Type B pancreatic cell (in vitro differentiated cells): ENCODE measurements at regions not wholly inside any gene's neighbourhood (a gene's known extent, or its start where the extent isn't known, plus 50 kb on each side); places are given as distances from the start of the nearest gene placed in this dataset.

Experiments
- DNase-seq: peaks from one replicate; pipeline ENCODE4 v3.0.0; 2021; ENCODE audit warnings: mixed read lengths; ENCODE audit not compliant: unreplicated experiment; ENCODE audit errors: extremely low spot score
- H3K27ac Mint-ChIP-seq: 2 replicates; pipeline ENCODE4 v1.8.0; 2021; ENCODE audit warnings: mild to moderate bottlenecking, mixed read lengths
- H3K27me3 Mint-ChIP-seq: 2 replicates; pipeline ENCODE4 v1.8.0; 2021; ENCODE audit warnings: mixed read lengths
- H3K36me3 Mint-ChIP-seq: 2 replicates; pipeline ENCODE4 v1.8.0; 2021; ENCODE audit warnings: mixed read lengths
- H3K4me1 Mint-ChIP-seq: one replicate; pipeline ENCODE4 v1.8.0; 2021; ENCODE audit warnings: mixed read lengths; ENCODE audit not compliant: unreplicated experiment
- H3K4me3 Mint-ChIP-seq: 2 replicates; pipeline ENCODE4 v1.8.0; 2021; ENCODE audit warnings: mild to moderate bottlenecking, mixed read lengths
- H3K9me3 Mint-ChIP-seq: 2 replicates; pipeline ENCODE4 v1.8.0; 2021; ENCODE audit warnings: mixed read lengths
- TF ChIP-seq, protein P1 (sequence below): fragments of 200-600 bp; sonication (generic); conservative IDR thresholded peaks from 2 replicates; pipeline ENCODE4 v1.5.0; 2021; ENCODE audit warnings: antibody characterized with exemption, mild to moderate bottlenecking

DNA sequence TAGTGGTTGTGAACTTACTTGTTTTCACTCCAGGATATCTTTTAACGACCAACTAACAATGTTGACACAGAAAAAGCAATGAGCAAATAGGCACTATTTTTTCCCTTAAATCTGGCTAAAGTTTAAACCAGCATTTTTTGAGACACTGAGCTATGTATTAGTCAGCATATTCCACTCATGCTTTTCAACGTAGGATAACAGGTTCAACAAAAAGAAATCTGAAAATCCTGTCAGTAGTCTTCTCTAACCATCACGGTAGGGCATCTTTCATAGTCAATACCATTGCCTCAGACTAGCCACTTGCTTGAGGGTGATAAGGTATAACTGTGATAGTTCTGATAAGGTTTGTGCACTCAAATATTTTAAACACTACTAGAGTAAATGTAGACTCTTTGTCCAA is 1177.3 kb upstream of the NUDT12 start:
- H3K9me3 Mint-ChIP-seq = peaks cover 8% of the 10 kb centered on the region
- no peak overlapping the region for H3K4me3 Mint-ChIP-seq
- no peaks in the 10 kb centered on the region for H3K36me3 Mint-ChIP-seq
- TF ChIP-seq, protein P1, sequence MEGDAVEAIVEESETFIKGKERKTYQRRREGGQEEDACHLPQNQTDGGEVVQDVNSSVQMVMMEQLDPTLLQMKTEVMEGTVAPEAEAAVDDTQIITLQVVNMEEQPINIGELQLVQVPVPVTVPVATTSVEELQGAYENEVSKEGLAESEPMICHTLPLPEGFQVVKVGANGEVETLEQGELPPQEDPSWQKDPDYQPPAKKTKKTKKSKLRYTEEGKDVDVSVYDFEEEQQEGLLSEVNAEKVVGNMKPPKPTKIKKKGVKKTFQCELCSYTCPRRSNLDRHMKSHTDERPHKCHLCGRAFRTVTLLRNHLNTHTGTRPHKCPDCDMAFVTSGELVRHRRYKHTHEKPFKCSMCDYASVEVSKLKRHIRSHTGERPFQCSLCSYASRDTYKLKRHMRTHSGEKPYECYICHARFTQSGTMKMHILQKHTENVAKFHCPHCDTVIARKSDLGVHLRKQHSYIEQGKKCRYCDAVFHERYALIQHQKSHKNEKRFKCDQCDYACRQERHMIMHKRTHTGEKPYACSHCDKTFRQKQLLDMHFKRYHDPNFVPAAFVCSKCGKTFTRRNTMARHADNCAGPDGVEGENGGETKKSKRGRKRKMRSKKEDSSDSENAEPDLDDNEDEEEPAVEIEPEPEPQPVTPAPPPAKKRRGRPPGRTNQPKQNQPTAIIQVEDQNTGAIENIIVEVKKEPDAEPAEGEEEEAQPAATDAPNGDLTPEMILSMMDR = no peak
- H3K27me3 Mint-ChIP-seq = no peaks in the 10 kb centered on the region
- DNase-seq = no peak
- no peak overlapping the region for H3K27ac Mint-ChIP-seq
- H3K4me1 Mint-ChIP-seq = no peaks in the 10 kb centered on the region

DNA sequence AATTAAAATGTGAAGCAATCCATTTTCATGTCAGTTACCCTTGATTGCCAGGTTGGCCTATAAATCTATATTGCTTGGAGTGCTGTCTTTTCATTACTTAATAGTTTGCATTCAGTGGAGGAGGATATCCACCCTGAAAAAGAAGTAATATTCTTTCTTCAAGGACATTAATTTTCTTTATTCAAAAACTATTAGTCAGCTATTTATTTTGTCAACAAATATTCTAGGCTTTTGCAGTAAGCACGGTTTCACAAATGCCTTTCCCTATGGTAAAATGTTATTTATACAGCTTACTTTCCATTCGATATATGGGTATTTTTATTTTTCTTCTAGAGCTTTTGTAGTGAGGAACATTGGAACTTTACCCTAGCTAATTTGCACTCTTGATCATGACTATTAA is 1176.9 kb upstream of the NUDT12 start:
- Mint-ChIP-seq H3K4me1 (no peaks in the 10 kb centered on the region), H3K9me3 (peaks cover 8% of the 10 kb centered on the region), H3K27ac (no peak overlapping the region), H3K4me3 (no peak overlapping the region), H3K36me3 (no peaks in the 10 kb centered on the region), H3K27me3 (no peaks in the 10 kb centered on the region)
- TF ChIP-seq, protein P1 = no peak
- no peak for DNase-seq

DNA sequence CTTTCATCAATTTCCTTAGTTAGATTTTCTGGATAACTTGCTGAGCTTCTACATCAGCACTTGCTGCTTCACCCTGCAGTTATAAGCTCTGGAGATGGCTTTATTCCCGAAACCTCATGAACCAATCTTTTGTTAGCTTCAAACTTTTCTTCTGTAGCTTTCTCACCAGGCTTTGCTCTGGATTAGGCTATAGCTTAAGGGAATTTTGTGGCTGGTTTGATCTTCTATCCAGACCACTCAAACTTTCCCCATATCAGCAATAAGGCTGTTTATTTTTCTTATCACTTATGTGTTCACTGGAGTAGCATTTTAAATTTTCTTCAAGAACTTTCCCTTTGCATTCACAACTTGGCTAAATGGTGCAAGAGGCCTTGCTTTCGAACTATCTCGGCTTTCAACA is 1173.5 kb upstream of the NUDT12 start:
- Mint-ChIP-seq H3K4me1 (peaks cover 8% of the 10 kb centered on the region), H3K27ac (no peak overlapping the region), H3K4me3 (no peak overlapping the region), H3K27me3 (no peaks in the 10 kb centered on the region), H3K9me3 (no peaks in the 10 kb centered on the region), H3K36me3 (no peaks in the 10 kb centered on the region)
- DNase-seq = no peak
- TF ChIP-seq, protein P1 = no peak

DNA sequence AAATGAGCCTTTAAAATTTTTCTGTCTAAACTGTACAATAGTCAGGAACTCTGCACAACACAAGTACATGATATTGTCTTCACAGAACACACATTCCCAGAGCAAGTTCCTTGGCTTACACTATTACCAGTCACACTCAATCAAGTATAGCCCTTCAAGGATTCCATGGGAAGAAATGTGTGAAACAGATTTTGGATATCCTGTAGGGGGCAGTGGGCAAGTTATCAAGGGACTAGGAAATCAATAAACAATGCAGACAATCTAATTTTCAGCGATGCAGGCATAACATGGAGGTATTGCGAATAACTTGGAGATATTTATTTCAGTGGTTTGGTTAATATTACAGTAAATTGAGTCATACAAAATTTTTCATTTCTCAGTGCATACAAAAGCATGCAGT is 1171.5 kb upstream of the NUDT12 start:
- H3K27ac Mint-ChIP-seq = no peak overlapping the region
- DNase-seq = no peak
- no peaks in the 10 kb centered on the region for H3K27me3 Mint-ChIP-seq
- H3K9me3 Mint-ChIP-seq = no peaks in the 10 kb centered on the region
- no peak overlapping the region for H3K4me3 Mint-ChIP-seq
- peaks cover 8% of the 10 kb centered on the region for H3K4me1 Mint-ChIP-seq
- H3K36me3 Mint-ChIP-seq = no peaks in the 10 kb centered on the region
- TF ChIP-seq, protein P1 = no peak

DNA sequence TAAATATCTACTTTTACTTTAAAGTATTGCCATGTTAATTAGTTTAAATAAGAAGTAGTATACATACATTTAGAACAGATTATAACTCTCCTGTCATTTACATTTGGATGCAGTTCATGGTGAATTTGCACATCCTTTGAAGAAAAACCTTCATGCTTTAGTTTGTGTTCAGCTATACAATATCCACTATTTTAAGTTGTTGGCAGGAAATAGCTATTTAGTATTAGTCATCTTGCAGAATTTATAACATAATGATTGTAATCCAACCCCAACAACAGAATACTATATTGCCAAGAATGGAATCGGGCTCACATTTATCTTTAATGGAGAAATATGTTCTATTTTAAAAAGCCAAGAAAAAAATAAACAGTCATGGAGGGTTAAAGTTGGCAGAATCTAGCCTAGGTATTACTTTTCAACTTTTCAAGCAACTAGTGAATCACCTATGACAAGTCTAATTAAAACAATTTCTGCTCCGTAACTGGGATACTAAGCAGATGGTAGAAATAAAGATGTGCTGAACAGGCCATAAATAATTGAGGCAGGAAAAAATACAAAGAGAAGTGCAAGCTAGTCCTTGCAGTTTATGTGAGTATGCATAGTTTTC is 1170.6 kb upstream of the NUDT12 start:
- H3K4me1 Mint-ChIP-seq = peaks cover 8% of the 10 kb centered on the region
- H3K27ac Mint-ChIP-seq = no peak overlapping the region
- H3K36me3 Mint-ChIP-seq = no peaks in the 10 kb centered on the region
- TF ChIP-seq, protein P1 = no peak
- H3K9me3 Mint-ChIP-seq = no peaks in the 10 kb centered on the region
- no peak overlapping the region for H3K4me3 Mint-ChIP-seq
- H3K27me3 Mint-ChIP-seq = no peaks in the 10 kb centered on the region
- no peak for DNase-seq

DNA sequence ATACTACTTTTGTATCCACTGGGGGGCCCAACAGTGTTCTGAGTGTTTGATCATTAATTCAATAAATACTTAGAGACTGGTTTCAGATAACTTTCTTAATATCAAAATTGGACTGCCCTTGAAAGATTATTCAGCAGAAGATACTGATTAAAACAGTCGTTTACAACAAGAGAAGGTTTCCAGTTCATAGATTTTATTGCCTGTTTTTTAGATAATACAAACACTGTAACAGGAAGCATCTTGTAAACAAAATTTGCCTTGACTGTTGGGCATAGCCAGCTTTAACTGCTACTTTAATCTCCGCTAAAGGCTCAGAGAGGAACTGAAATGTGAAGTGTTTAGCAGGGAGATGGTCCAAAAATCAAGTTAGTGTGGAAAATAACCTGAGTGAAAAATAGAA is 1168.7 kb upstream of the NUDT12 start:
- H3K36me3 Mint-ChIP-seq = no peaks in the 10 kb centered on the region
- TF ChIP-seq, protein P1 = no peak
- DNase-seq = no peak
- no peaks in the 10 kb centered on the region for H3K27me3 Mint-ChIP-seq
- H3K9me3 Mint-ChIP-seq = no peaks in the 10 kb centered on the region
- no peak overlapping the region for H3K27ac Mint-ChIP-seq
- no peak overlapping the region for H3K4me3 Mint-ChIP-seq
- H3K4me1 Mint-ChIP-seq = peaks cover 8% of the 10 kb centered on the region
